ENCODE measurements at regions not wholly inside any gene's neighbourhood (a gene's known extent, or its start where the extent isn't known, plus 50 kb on each side); places are given as distances from the start of the nearest gene placed in this dataset.

GRCh38 chr10:78396754-78397153 lies 363.1 kb downstream of the RPS24 start:
- TF ChIP-seq EZH2 (IDR thresholded peaks at IDR 0.05) (no peak), POLR2AphosphoS5 (IDR thresholded peaks at IDR 0.05; ENCODE audit: borderline replicate concordance, low read depth, low read length) (no peak)
- Histone ChIP-seq H3K4me3 (no peak overlapping the region), H3K9me3 (ENCODE audit: low read depth, low read length) (no peaks in the 10 kb centered on the region), H3K27ac (no peak overlapping the region), H3K36me3 (ENCODE audit: insufficient read depth, low read length) (no peaks in the 10 kb centered on the region), H3K9ac (ENCODE audit: insufficient read length) (no peak overlapping the region)
- no peak for DNase-seq (ENCODE audit: low read depth, low spot score)

GRCh38 chr10:78397786-78398185 lies 364.1 kb downstream of the RPS24 start:
- Histone ChIP-seq H3K9ac (ENCODE audit: insufficient read length) (no peak overlapping the region), H3K4me3 (no peak overlapping the region), H3K9me3 (ENCODE audit: low read depth, low read length) (no peaks in the 10 kb centered on the region), H3K36me3 (ENCODE audit: insufficient read depth, low read length) (no peaks in the 10 kb centered on the region), H3K27ac (no peak overlapping the region)
- no peak for TF ChIP-seq EZH2 (IDR thresholded peaks at IDR 0.05)
- no peak for TF ChIP-seq FOXP2 (optimal IDR thresholded peaks at IDR 0.05; ENCODE audit: control extremely low read depth, extremely low read length, insufficient read depth)
- TF ChIP-seq POLR2AphosphoS5 (IDR thresholded peaks at IDR 0.05; ENCODE audit: borderline replicate concordance, low read depth, low read length) = no peak
- DNase-seq (ENCODE audit: low read depth, low spot score) = no peak

GRCh38 chr10:78398382-78398781 lies 364.7 kb downstream of the RPS24 start:
- Histone ChIP-seq H3K36me3 (ENCODE audit: insufficient read depth, low read length) (no peaks in the 10 kb centered on the region), H3K4me3 (no peak overlapping the region), H3K9ac (ENCODE audit: insufficient read length) (no peak overlapping the region), H3K9me3 (ENCODE audit: low read depth, low read length) (no peaks in the 10 kb centered on the region), H3K27ac (no peak overlapping the region)
- TF ChIP-seq FOXP2 (optimal IDR thresholded peaks at IDR 0.05; ENCODE audit: control extremely low read depth, extremely low read length, insufficient read depth) = no peak
- no peak for TF ChIP-seq POLR2AphosphoS5 (IDR thresholded peaks at IDR 0.05; ENCODE audit: borderline replicate concordance, low read depth, low read length)
- TF ChIP-seq EZH2 (IDR thresholded peaks at IDR 0.05) = no peak
- no peak for DNase-seq (ENCODE audit: low read depth, low spot score)

GRCh38 chr10:78401624-78402367 lies 368.1 kb downstream of the RPS24 start:
- peak overlapping the region; percentile 34; the same call in 1 of the 2 replicates for H3K4me3 ChIP-seq
- DNase-seq (ENCODE audit: low read depth, low spot score) = peak; percentile 34
- H3K9me3 ChIP-seq (ENCODE audit: low read depth, low read length) = no peaks in the 10 kb centered on the region
- TF ChIP-seq POLR2AphosphoS5 (IDR thresholded peaks at IDR 0.05; ENCODE audit: borderline replicate concordance, low read depth, low read length) (no peak), FOXP2 (optimal IDR thresholded peaks at IDR 0.05; ENCODE audit: control extremely low read depth, extremely low read length, insufficient read depth) (no peak), EZH2 (IDR thresholded peaks at IDR 0.05) (no peak)
- no peaks in the 10 kb centered on the region for H3K36me3 ChIP-seq (ENCODE audit: insufficient read depth, low read length)
- peak overlapping the region; percentile 86 for H3K27ac ChIP-seq
- H3K9ac ChIP-seq (ENCODE audit: insufficient read length) = no peak overlapping the region

GRCh38 chr10:78402591-78402990 lies 368.9 kb downstream of the RPS24 start:
- TF ChIP-seq EZH2 (IDR thresholded peaks at IDR 0.05) = no peak
- peak overlapping the region; percentile 86 for H3K27ac ChIP-seq

GRCh38 chr10:78403781-78404180 lies 370.1 kb downstream of the RPS24 start:
- DNase-seq (ENCODE audit: low read depth, low spot score) = no peak
- Histone ChIP-seq H3K36me3 (ENCODE audit: insufficient read depth, low read length) (no peaks in the 10 kb centered on the region), H3K4me3 (no peak overlapping the region), H3K27ac (no peak overlapping the region), H3K9ac (ENCODE audit: insufficient read length) (no peak overlapping the region), H3K9me3 (ENCODE audit: low read depth, low read length) (no peaks in the 10 kb centered on the region)
- TF ChIP-seq FOXP2 (optimal IDR thresholded peaks at IDR 0.05; ENCODE audit: control extremely low read depth, extremely low read length, insufficient read depth) = no peak
- no peak for TF ChIP-seq EZH2 (IDR thresholded peaks at IDR 0.05)
- TF ChIP-seq POLR2AphosphoS5 (IDR thresholded peaks at IDR 0.05; ENCODE audit: borderline replicate concordance, low read depth, low read length) = no peak

More at GRCh38 chr10:78402591-78402990, 368.9 kb downstream of the RPS24 start:
- Histone ChIP-seq H3K9ac (ENCODE audit: insufficient read length) (no peak overlapping the region), H3K9me3 (ENCODE audit: low read depth, low read length) (no peaks in the 10 kb centered on the region), H3K36me3 (ENCODE audit: insufficient read depth, low read length) (no peaks in the 10 kb centered on the region), H3K4me3 (no peak overlapping the region)
- DNase-seq (ENCODE audit: low read depth, low spot score) = no peak

GRCh38 chr10:78404296-78404695 lies 370.6 kb downstream of the RPS24 start:
- H3K36me3 ChIP-seq (ENCODE audit: insufficient read depth, low read length) = no peaks in the 10 kb centered on the region
- no peaks in the 10 kb centered on the region for H3K9me3 ChIP-seq (ENCODE audit: low read depth, low read length)
- no peak overlapping the region for H3K4me3 ChIP-seq
- H3K9ac ChIP-seq (ENCODE audit: insufficient read length) = no peak overlapping the region
- no peak overlapping the region for H3K27ac ChIP-seq
- TF ChIP-seq POLR2AphosphoS5 (IDR thresholded peaks at IDR 0.05; ENCODE audit: borderline replicate concordance, low read depth, low read length) = no peak
- no peak for TF ChIP-seq FOXP2 (optimal IDR thresholded peaks at IDR 0.05; ENCODE audit: control extremely low read depth, extremely low read length, insufficient read depth)
- TF ChIP-seq EZH2 (IDR thresholded peaks at IDR 0.05) = no peak
- no peak for DNase-seq (ENCODE audit: low read depth, low spot score)

- DNase-seq (ENCODE audit: low read depth, low spot score) = no peak
Measured at GRCh38 chr10:78405231-78405630, 371.6 kb downstream of the RPS24 start.

GRCh38 chr10:78405736-78406135 lies 372.1 kb downstream of the RPS24 start:
- H3K9ac ChIP-seq (ENCODE audit: insufficient read length) = no peak overlapping the region
- H3K4me3 ChIP-seq = no peak overlapping the region
- DNase-seq (ENCODE audit: low read depth, low spot score) = no peak
- no peak for TF ChIP-seq FOXP2 (optimal IDR thresholded peaks at IDR 0.05; ENCODE audit: control extremely low read depth, extremely low read length, insufficient read depth)
- no peak for TF ChIP-seq EZH2 (IDR thresholded peaks at IDR 0.05)
- TF ChIP-seq POLR2AphosphoS5 (IDR thresholded peaks at IDR 0.05; ENCODE audit: borderline replicate concordance, low read depth, low read length) = no peak
- H3K27ac ChIP-seq = no peak overlapping the region
- no peaks in the 10 kb centered on the region for H3K36me3 ChIP-seq (ENCODE audit: insufficient read depth, low read length)
- no peaks in the 10 kb centered on the region for H3K9me3 ChIP-seq (ENCODE audit: low read depth, low read length)

More at GRCh38 chr10:78405231-78405630, 371.6 kb downstream of the RPS24 start:
- Histone ChIP-seq H3K9me3 (ENCODE audit: low read depth, low read length) (no peaks in the 10 kb centered on the region), H3K4me3 (no peak overlapping the region), H3K9ac (ENCODE audit: insufficient read length) (no peak overlapping the region), H3K27ac (no peak overlapping the region), H3K36me3 (ENCODE audit: insufficient read depth, low read length) (no peaks in the 10 kb centered on the region)
- no peak for TF ChIP-seq FOXP2 (optimal IDR thresholded peaks at IDR 0.05; ENCODE audit: control extremely low read depth, extremely low read length, insufficient read depth)
- TF ChIP-seq POLR2AphosphoS5 (IDR thresholded peaks at IDR 0.05; ENCODE audit: borderline replicate concordance, low read depth, low read length) = no peak
- TF ChIP-seq EZH2 (IDR thresholded peaks at IDR 0.05) = no peak

Data from SK-N-MC (cell line).